ENCODE measurements at regions not wholly inside any gene's neighbourhood (a gene's known extent, or its start where the extent isn't known, plus 50 kb on each side); places are given as distances from the start of the nearest gene placed in this dataset.

DNA sequence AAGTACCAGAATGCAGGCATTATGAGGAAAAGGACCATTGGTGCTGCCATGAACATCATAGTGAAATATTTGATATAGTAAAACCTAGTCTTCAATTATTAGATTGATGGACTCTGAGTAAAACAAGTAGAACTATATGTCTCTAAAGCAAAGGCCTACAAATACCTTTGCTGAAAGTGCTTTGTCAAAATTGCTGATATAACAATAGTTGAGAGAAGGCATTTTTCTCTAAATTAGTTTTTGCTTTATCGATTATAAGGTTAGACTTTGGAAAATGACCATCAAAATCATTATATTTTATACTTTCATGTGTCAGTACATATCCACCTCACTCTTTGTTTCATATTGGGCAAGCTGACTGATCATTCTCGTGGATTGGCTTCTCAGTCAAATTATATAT lies 836.0 kb upstream of the FBXO33 start:
- peaks cover 0 to 6% (median 0%) of the 10 kb centered on the region in 7 donors for H3K9me3 Mint-ChIP-seq

DNA sequence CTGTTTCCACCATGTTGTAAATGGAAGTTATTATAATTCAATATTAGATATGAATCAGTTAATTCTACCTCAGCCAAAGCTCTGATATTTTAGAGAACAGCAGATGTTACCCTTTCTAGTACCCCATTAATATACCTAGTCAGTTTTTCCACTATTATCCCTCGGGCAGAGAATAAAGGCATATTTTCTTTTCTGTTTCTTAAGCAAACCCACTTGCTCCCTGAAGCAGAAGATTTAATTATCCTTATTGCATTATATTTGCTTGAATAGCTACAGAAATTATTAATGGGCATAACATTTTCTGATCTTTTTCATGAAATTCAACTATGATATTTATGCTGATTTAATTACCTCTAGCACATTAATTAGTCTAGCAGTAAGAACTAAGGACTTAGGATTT lies 832.9 kb upstream of the FBXO33 start:
- H3K9ac ChIP-seq (ENCODE audit: insufficient read depth, low read length, poor library complexity, severe bottlenecking) = no peak overlapping the region
- no peaks in the 10 kb centered on the region for H3K79me2 ChIP-seq (ENCODE audit: insufficient read depth, low read length)
- WGBS (ENCODE audit: insufficient coverage) = no CpG with 5 or more reads among the region's 1 CpG
- H4K20me1 ChIP-seq (ENCODE audit: insufficient read depth, low read length) = no peaks in the 10 kb centered on the region
- H3K9me3 Mint-ChIP-seq = peaks cover 0 to 4% (median 0%) of the 10 kb centered on the region in 7 donors
- H3K27ac Mint-ChIP-seq = no peak overlapping the region
- no peak overlapping the region for H3K4me3 Mint-ChIP-seq
- H3K4me3 ChIP-seq (replicated peaks in 1 of 3; ENCODE audit: low read depth in 2 of 3, low read length in 3 of 3) = no peak overlapping the region
- intact Hi-C loops (cut with micrococcal nuclease) = no loop called here
- H2AFZ ChIP-seq (ENCODE audit: insufficient read depth, low read depth, low read length, poor library complexity, severe bottlenecking) = no peak overlapping the region
- H3K27me3 ChIP-seq (ENCODE audit: control insufficient read depth in 2 of 2, insufficient read depth in 2 of 2, low read length in 2 of 2) = no peaks in the 10 kb centered on the region
- H3K4me1 ChIP-seq (ENCODE audit: control insufficient read depth in 1 of 2, insufficient read depth in 2 of 2, low read length in 2 of 2) = no peaks in the 10 kb centered on the region
- no peaks in the 10 kb centered on the region for H3K36me3 Mint-ChIP-seq
- no peak for DNase-seq
- H3K27me3 Mint-ChIP-seq (ENCODE audit: low read depth in 3 of 3) = no peaks in the 10 kb centered on the region
- H3K4me1 Mint-ChIP-seq = no peaks in the 10 kb centered on the region
- TF ChIP-seq, protein P1, sequence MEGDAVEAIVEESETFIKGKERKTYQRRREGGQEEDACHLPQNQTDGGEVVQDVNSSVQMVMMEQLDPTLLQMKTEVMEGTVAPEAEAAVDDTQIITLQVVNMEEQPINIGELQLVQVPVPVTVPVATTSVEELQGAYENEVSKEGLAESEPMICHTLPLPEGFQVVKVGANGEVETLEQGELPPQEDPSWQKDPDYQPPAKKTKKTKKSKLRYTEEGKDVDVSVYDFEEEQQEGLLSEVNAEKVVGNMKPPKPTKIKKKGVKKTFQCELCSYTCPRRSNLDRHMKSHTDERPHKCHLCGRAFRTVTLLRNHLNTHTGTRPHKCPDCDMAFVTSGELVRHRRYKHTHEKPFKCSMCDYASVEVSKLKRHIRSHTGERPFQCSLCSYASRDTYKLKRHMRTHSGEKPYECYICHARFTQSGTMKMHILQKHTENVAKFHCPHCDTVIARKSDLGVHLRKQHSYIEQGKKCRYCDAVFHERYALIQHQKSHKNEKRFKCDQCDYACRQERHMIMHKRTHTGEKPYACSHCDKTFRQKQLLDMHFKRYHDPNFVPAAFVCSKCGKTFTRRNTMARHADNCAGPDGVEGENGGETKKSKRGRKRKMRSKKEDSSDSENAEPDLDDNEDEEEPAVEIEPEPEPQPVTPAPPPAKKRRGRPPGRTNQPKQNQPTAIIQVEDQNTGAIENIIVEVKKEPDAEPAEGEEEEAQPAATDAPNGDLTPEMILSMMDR (IDR thresholded peaks at IDR 0.05) = no peak
- no peaks in the 10 kb centered on the region for H3K36me3 ChIP-seq (replicated peaks in 1 of 2; ENCODE audit: control insufficient read depth in 1 of 2, insufficient read depth in 2 of 2, low read length in 2 of 2)
- no peaks in the 10 kb centered on the region for H3K9me3 ChIP-seq (replicated peaks in 1 of 2; ENCODE audit: control insufficient read depth in 1 of 2, insufficient read depth in 1 of 2, low read length in 2 of 2)
- H3K4me2 ChIP-seq (replicated peaks; ENCODE audit: extremely low read depth, low read length, poor library complexity, severe bottlenecking) = no peak overlapping the region
- H3K27ac ChIP-seq (ENCODE audit: low read depth in 1 of 2, low read length in 2 of 2) = no peak overlapping the region

More for the DNA sequence above, 836.0 kb upstream of the FBXO33 start:
- Mint-ChIP-seq H3K27ac (no peak overlapping the region), H3K4me3 (no peak overlapping the region), H3K36me3 (no peaks in the 10 kb centered on the region), H3K4me1 (no peaks in the 10 kb centered on the region), H3K27me3 (ENCODE audit: low read depth in 3 of 3) (no peaks in the 10 kb centered on the region)
- Histone ChIP-seq H3K79me2 (ENCODE audit: insufficient read depth, low read length) (no peaks in the 10 kb centered on the region), H2AFZ (ENCODE audit: insufficient read depth, low read depth, low read length, poor library complexity, severe bottlenecking) (no peak overlapping the region), H3K4me3 (replicated peaks in 1 of 3; ENCODE audit: low read depth in 2 of 3, low read length in 3 of 3) (no peak overlapping the region), H3K27ac (ENCODE audit: low read depth in 1 of 2, low read length in 2 of 2) (no peak overlapping the region), H3K27me3 (ENCODE audit: control insufficient read depth in 2 of 2, insufficient read depth in 2 of 2, low read length in 2 of 2) (no peaks in the 10 kb centered on the region), H3K9me3 (replicated peaks in 1 of 2; ENCODE audit: control insufficient read depth in 1 of 2, insufficient read depth in 1 of 2, low read length in 2 of 2) (no peaks in the 10 kb centered on the region), H3K4me1 (ENCODE audit: control insufficient read depth in 1 of 2, insufficient read depth in 2 of 2, low read length in 2 of 2) (no peaks in the 10 kb centered on the region), H3K4me2 (replicated peaks; ENCODE audit: extremely low read depth, low read length, poor library complexity, severe bottlenecking) (no peak overlapping the region), H3K9ac (ENCODE audit: insufficient read depth, low read length, poor library complexity, severe bottlenecking) (no peak overlapping the region), H3K36me3 (replicated peaks in 1 of 2; ENCODE audit: control insufficient read depth in 1 of 2, insufficient read depth in 2 of 2, low read length in 2 of 2) (no peaks in the 10 kb centered on the region), H4K20me1 (ENCODE audit: insufficient read depth, low read length) (no peaks in the 10 kb centered on the region)
- no peak for DNase-seq
- WGBS (ENCODE audit: insufficient coverage) = no CpG with 5 or more reads among the region's 2 CpGs
- intact Hi-C loops (cut with micrococcal nuclease) = no loop called here
- TF ChIP-seq, protein P1 (IDR thresholded peaks at IDR 0.05) = no peak
